Stomach smooth muscle (tissue), 2 donors: ENCODE measurements at regions not wholly inside any gene's neighbourhood (a gene's known extent, or its start where the extent isn't known, plus 50 kb on each side); places are given as distances from the start of the nearest gene placed in this dataset.

Source experiments
- H3K27ac ChIP-seq: one replicate; pipeline ENCODE4 v1.7.0; 2013; ENCODE audit warnings: mild to moderate bottlenecking, low read length, inconsistent platforms
- H3K27me3 ChIP-seq, 2 donors: one replicate each; pipeline ENCODE4 v1.7.0; 2013; ENCODE audit warnings: low read length in 2 of 2; ENCODE audit not compliant: insufficient read depth in 2 of 2, control insufficient read depth in 1 of 2
- H3K36me3 ChIP-seq, 2 donors: one replicate each; pipeline ENCODE4 v1.7.0; 2013; ENCODE audit warnings: low read length in 2 of 2; ENCODE audit not compliant: control insufficient read depth in 2 of 2, insufficient read depth in 2 of 2
- H3K4me1 ChIP-seq: one replicate; pipeline ENCODE4 v1.7.0; 2013; ENCODE audit warnings: low read length; ENCODE audit not compliant: control insufficient read depth, insufficient read depth
- H3K4me3 ChIP-seq, 2 donors: one replicate each; pipeline ENCODE4 v1.7.0; 2013; ENCODE audit warnings: low read length in 2 of 2
- H3K9ac ChIP-seq, 2 donors: one replicate each; pipeline ENCODE4 v1.7.0; 2013; ENCODE audit warnings: low read length in 2 of 2, mild to moderate bottlenecking in 1 of 2
- H3K9me3 ChIP-seq, 2 donors: one replicate each; pipeline ENCODE4 v1.7.0; 2013; ENCODE audit warnings: low read length in 2 of 2; ENCODE audit not compliant: control insufficient read depth in 2 of 2
- donor health status: healthy.
- donor health status: Pancreatic carcinoma.

DNA sequence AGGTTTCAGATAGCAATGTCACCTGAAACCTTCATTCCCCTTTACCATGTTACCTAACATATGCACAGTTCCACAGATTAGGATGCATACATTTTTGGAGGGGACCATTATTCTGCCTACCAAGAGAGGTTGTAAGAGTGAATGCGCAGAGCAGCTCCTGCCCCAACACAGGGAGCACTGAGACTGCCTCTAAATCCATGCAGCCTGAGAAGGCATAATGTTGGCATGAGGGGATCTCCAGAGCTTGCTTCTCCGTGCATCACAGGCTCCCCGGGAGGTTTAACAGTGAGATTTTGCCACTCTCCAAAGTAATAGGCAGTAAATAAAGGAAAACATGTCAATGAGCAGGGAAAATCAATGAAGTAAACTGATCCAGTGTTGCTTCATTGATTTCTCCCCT lies 410.8 kb downstream of the PCDH7 start:
- no peak overlapping the region for H3K4me3 ChIP-seq
- H3K27me3 ChIP-seq, result no peaks in the 10 kb centered on the region

DNA sequence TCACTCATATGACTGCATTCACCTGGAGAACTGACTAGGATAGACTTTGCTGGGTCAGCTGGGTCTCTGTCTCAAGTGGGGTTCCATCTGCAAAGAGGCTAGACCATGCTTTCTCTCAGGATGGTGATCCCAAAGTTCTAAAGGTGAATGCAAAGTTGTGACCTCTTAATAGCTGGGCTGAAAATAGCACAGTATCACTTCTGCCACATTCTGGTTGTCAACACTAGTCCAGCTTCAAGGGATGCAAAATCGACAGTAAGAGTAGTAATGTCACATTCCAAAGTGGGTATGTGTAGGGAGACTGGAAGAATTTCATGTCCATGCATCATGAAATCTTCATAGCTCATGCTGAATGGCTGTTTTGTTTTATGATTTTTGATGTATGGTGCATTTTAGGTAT lies 414.6 kb downstream of the PCDH7 start:
- Histone ChIP-seq H3K4me3 (no peak overlapping the region), H3K9me3 (no peaks in the 10 kb centered on the region), H3K9ac (no peak overlapping the region), H3K27ac (no peak overlapping the region), H3K36me3 (no peaks in the 10 kb centered on the region), H3K27me3 (no peaks in the 10 kb centered on the region), H3K4me1 (no peaks in the 10 kb centered on the region)

More for the DNA sequence above, 410.8 kb downstream of the PCDH7 start:
- no peaks in the 10 kb centered on the region for H3K9me3 ChIP-seq
- H3K9ac ChIP-seq, result no peak overlapping the region
- H3K4me1 ChIP-seq, result no peaks in the 10 kb centered on the region
- no peak overlapping the region for H3K27ac ChIP-seq
- H3K36me3 ChIP-seq, result no peaks in the 10 kb centered on the region

DNA sequence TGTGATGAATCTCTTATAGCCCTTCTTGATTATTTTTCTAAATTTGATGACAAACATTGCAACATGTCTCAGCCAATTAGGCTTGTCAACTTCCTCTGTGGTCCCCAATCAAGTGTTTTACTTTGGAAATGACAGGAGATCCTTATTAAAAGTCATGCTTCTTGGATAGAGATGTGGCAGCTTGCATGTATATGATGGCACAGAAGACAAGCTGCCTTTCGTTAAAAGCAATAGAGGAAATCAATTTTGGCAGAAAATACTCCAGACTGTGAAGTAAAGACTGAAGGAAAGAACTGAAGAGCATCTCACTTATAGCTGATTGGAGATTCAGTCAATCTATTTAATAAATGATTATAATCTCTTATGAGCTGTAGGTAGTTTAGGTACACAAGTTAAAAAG lies 419.6 kb downstream of the PCDH7 start:
- H3K36me3 ChIP-seq, result peaks cover 0 to 4% of the 10 kb centered on the region in 2 donors
- no peak overlapping the region for H3K27ac ChIP-seq
- H3K4me1 ChIP-seq, result no peaks in the 10 kb centered on the region
- H3K9me3 ChIP-seq, result no peaks in the 10 kb centered on the region
- H3K4me3 ChIP-seq, result no peak overlapping the region
- H3K27me3 ChIP-seq, result no peaks in the 10 kb centered on the region
- no peak overlapping the region for H3K9ac ChIP-seq

DNA sequence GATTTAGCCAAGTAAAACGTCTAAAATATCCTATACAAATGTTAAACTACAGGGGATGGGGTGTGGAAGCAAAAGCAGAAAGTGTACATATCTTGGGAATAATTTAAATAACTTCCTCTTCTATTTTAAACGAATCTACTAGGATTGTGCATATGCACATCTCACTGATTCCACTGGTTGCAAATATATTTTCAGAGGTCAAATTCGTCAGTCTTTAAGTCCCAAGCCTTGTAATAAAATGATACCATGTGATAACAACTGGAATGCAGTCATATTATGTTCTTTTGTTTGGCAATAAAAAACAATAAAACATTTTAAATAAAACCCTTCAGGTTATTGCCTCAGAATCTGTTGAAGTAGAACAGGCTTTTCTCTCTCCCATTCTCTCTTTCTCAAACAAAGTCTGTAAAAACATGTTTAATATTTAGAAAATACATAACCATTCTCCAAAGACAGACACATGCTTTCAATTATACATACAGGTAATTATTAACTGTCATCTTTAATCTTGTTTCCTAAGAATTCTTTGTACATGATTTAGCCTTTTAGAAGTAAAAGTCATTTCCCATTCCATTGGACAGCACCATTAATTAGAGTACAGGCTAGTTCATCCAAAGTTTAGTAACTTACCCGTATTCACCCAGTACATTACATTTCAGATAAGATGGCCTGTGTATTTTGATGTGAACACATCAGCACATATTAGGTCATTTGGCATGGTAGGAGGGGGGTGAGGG lies 421.1 kb downstream of the PCDH7 start:
- Histone ChIP-seq H3K9ac (no peak overlapping the region), H3K4me3 (no peak overlapping the region), H3K27me3 (no peaks in the 10 kb centered on the region), H3K9me3 (no peaks in the 10 kb centered on the region), H3K27ac (no peak overlapping the region), H3K4me1 (no peaks in the 10 kb centered on the region), H3K36me3 (peaks cover 0 to 4% of the 10 kb centered on the region in 2 donors)

DNA sequence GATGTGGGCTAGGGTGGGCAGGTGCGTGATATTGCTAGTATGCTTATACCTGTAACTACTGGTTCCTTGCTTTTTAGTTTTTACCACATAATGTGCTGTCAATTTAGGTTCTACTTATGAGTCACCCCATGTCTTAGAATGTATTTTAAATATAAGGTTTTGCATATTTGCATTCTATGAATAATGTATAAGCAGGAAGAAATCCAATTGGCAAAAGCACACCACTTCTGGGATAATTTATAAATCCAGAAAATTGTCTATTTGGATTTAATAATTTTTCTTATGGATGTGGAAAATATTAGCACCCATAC lies 421.6 kb downstream of the PCDH7 start:
- Histone ChIP-seq H3K9me3 (no peaks in the 10 kb centered on the region), H3K27ac (no peak overlapping the region), H3K4me1 (no peaks in the 10 kb centered on the region), H3K4me3 (no peak overlapping the region), H3K9ac (no peak overlapping the region), H3K36me3 (peaks cover 0 to 4% of the 10 kb centered on the region in 2 donors), H3K27me3 (no peaks in the 10 kb centered on the region)

DNA sequence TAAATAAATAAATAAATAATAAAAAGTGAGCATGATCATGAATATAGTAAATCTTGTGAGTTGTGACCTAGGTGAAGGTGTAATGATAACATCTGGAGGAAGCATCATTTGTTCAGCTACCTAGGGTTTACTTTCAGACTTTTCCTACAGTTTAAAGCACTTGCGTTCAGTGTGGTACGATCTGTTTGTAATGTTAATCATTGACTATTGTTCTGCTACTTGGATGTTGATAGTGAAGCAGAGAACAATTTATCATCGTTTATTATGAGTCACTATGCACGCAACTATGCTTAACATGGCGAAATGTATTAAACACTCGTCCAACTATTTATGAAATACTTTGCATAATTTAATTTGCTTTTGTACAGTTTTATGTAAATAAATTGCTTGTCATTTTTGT lies 426.2 kb downstream of the PCDH7 start:
- Histone ChIP-seq H3K4me3 (no peak overlapping the region), H3K9ac (no peak overlapping the region), H3K27ac (no peak overlapping the region), H3K36me3 (peaks cover 0 to 4% of the 10 kb centered on the region in 2 donors), H3K4me1 (no peaks in the 10 kb centered on the region), H3K27me3 (no peaks in the 10 kb centered on the region), H3K9me3 (no peaks in the 10 kb centered on the region)

DNA sequence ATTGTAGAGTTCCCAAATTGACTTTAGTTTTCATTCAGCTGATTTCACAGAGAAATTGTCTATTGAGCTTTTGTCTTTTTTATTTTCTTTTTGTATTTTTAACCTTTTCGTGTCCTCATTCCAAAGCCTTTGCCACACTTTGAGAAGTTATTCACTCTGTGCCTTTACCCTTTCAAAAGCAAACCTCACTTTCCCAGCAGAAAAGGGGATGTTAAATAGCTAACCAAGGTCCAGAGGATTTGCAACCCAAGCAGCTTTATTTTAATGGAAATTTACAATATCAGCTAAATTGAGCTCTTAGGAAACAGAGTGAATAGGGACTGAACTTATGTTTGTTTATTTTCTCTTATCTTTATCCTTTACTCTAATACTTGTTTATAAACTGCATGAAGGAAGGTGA lies 428.8 kb downstream of the PCDH7 start:
- Histone ChIP-seq H3K36me3 (no peaks in the 10 kb centered on the region), H3K4me3 (no peak overlapping the region), H3K4me1 (no peaks in the 10 kb centered on the region), H3K27me3 (no peaks in the 10 kb centered on the region), H3K9me3 (no peaks in the 10 kb centered on the region), H3K27ac (no peak overlapping the region), H3K9ac (no peak overlapping the region)

DNA sequence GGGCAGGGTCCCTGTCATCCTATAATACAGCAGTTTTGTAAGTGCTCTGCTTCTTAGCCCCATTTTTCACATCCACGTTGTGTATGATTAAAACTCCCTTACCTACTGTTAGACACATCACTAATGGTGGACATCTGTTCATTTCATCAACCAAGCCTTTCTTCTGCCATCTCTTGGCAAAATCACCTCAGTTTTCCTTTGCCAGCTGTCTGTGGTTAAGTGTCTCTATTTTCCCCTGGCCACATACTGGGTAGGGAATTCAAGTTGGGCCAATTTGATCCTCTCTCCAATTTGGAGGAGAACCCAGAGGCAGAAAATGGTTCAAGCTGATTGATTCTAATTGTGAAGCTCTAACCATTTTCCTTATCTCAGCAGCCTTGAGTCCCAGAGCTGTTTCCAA lies 436.1 kb downstream of the PCDH7 start:
- Histone ChIP-seq H3K9me3 (no peaks in the 10 kb centered on the region), H3K27ac (no peak overlapping the region), H3K27me3 (no peaks in the 10 kb centered on the region), H3K36me3 (no peaks in the 10 kb centered on the region), H3K4me3 (no peak overlapping the region), H3K4me1 (no peaks in the 10 kb centered on the region), H3K9ac (no peak overlapping the region)

GRCh38 chr4:31160146-31160545 lies 440.0 kb downstream of the PCDH7 start:
- no peaks in the 10 kb centered on the region for H3K9me3 ChIP-seq
- no peaks in the 10 kb centered on the region for H3K4me1 ChIP-seq
- H3K27me3 ChIP-seq, result no peaks in the 10 kb centered on the region
- H3K9ac ChIP-seq, result no peak overlapping the region
- no peak overlapping the region for H3K4me3 ChIP-seq
- H3K27ac ChIP-seq, result no peak overlapping the region
- no peaks in the 10 kb centered on the region for H3K36me3 ChIP-seq

GRCh38 chr4:31169846-31170245 lies 449.7 kb downstream of the PCDH7 start:
- H3K27me3 ChIP-seq, result no peaks in the 10 kb centered on the region
- no peaks in the 10 kb centered on the region for H3K9me3 ChIP-seq
- H3K4me1 ChIP-seq, result no peaks in the 10 kb centered on the region
- no peaks in the 10 kb centered on the region for H3K36me3 ChIP-seq
- H3K4me3 ChIP-seq, result no peak overlapping the region
- no peak overlapping the region for H3K9ac ChIP-seq
- H3K27ac ChIP-seq, result no peak overlapping the region

DNA sequence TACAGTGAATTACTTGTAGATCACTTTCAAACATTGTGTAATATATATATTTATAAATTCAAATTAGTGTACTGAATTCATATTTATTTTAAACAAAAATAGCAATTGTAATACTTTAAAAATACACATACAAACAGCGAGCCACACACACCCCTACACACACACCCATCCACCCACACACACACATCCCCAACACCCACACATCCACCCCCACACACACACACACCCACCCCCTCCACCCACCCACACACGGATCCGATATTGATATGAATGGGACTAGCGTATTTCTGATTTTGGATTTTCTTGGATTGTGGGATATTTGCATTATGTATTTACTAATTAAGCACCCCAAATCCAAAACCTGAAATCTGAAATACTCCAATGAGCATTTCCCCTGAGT lies 451.2 kb downstream of the PCDH7 start:
- Histone ChIP-seq H3K27ac (no peak overlapping the region), H3K27me3 (no peaks in the 10 kb centered on the region), H3K36me3 (no peaks in the 10 kb centered on the region), H3K4me1 (no peaks in the 10 kb centered on the region), H3K9ac (no peak overlapping the region), H3K9me3 (no peaks in the 10 kb centered on the region), H3K4me3 (no peak overlapping the region)
